ENCODE measurements at regions not wholly inside any gene's neighbourhood (a gene's known extent, or its start where the extent isn't known, plus 50 kb on each side); places are given as distances from the start of the nearest gene placed in this dataset.

- TF ChIP-seq, protein P1, sequence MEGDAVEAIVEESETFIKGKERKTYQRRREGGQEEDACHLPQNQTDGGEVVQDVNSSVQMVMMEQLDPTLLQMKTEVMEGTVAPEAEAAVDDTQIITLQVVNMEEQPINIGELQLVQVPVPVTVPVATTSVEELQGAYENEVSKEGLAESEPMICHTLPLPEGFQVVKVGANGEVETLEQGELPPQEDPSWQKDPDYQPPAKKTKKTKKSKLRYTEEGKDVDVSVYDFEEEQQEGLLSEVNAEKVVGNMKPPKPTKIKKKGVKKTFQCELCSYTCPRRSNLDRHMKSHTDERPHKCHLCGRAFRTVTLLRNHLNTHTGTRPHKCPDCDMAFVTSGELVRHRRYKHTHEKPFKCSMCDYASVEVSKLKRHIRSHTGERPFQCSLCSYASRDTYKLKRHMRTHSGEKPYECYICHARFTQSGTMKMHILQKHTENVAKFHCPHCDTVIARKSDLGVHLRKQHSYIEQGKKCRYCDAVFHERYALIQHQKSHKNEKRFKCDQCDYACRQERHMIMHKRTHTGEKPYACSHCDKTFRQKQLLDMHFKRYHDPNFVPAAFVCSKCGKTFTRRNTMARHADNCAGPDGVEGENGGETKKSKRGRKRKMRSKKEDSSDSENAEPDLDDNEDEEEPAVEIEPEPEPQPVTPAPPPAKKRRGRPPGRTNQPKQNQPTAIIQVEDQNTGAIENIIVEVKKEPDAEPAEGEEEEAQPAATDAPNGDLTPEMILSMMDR (IDR thresholded peaks at IDR 0.05; ENCODE audit: insufficient read depth, low read depth, low read length), result no peak
- no peak for TF ChIP-seq EZH2 (IDR thresholded peaks at IDR 0.05; ENCODE audit: insufficient read depth, low read length)
These were observed 423.7 kb downstream of the MRPL39 start for GRCh38 chr21:25183577-25183976.

Measured in astrocyte (in vitro differentiated cells and primary cell).